SK-N-SH (cell line): ENCODE measurements at regions not wholly inside any gene's neighbourhood (a gene's known extent, or its start where the extent isn't known, plus 50 kb on each side); places are given as distances from the start of the nearest gene placed in this dataset.

Experiments used
- CTCF ChIA-PET: fragments of 300-600, 350-600 bp; formaldehyde crosslinking; extraction: SDS; loops from one replicate; lab custom pipeline; 2021; lab: Yijun Ruan, JAX
- POLR2A ChIA-PET: fragments of 350-600 bp; sonication (Branson Sonifier 250); formaldehyde crosslinking; extraction: SDS; loops from one replicate; lab custom pipeline; 2020; ENCODE audit warnings: antibody characterized with exemption, inconsistent platforms; lab: Yijun Ruan, JAX
- DNase-seq: peaks from one replicate; pipeline ENCODE4 v3.0.0; 2012
- H2AFZ ChIP-seq: fragments of 200-600 bp; sonication (generic); 2 replicates; pipeline ENCODE4 v1.8.1; 2016; ENCODE audit warnings: antibody characterized with exemption, mild to moderate bottlenecking, low read depth
- H3F3A ChIP-seq: fragments of 200-600 bp; sonication (generic); replicated peaks from 2 replicates; pipeline ENCODE3; 2016; ENCODE audit warnings: antibody characterized with exemption, mild to moderate bottlenecking; ENCODE audit not compliant: insufficient read depth
- H3K27ac ChIP-seq, 2 experiments: fragments of 200-500 bp in 1 of 2; fragments of 200-600 bp in 1 of 2; sonication (Bioruptor generic) in 1 of 2; sonication (generic), shearing (Covaris generic) in 1 of 2; 2 replicates each; pipeline versions ENCODE4 v1.5.1 to v1.6.1; 2014 to 2016; ENCODE audit warnings: low read depth in 2 of 2, inconsistent platforms in 1 of 2, low read length in 1 of 2, mild to moderate bottlenecking in 1 of 2, mixed read lengths in 1 of 2
- H3K27me3 ChIP-seq: fragments of 200-600 bp; sonication (generic), shearing (Covaris generic); 2 replicates; pipeline ENCODE4 v1.6.1; 2016; ENCODE audit warnings: mixed run types; ENCODE audit not compliant: insufficient read depth
- H3K36me3 ChIP-seq, 2 experiments: fragments of 200-500 bp in 1 of 2; fragments of 200-600 bp in 1 of 2; sonication (Bioruptor generic) in 1 of 2; sonication (generic) in 1 of 2; replicated peaks in 1 of 2; 2 replicates each; pipeline versions ENCODE3 to v1.5.1; 2014 to 2016; ENCODE audit warnings: low read length in 1 of 2, mild to moderate bottlenecking in 1 of 2; ENCODE audit not compliant: insufficient read depth in 2 of 2, control insufficient read depth in 1 of 2
- H3K4me1 ChIP-seq, 2 experiments: fragments of 200-500 bp in 1 of 2; fragments of 200-600 bp in 1 of 2; sonication (Bioruptor generic) in 1 of 2; sonication (generic), shearing (Covaris generic) in 1 of 2; 2 replicates each; pipeline versions ENCODE4 v1.5.1 to v1.6.1; 2014 to 2016; ENCODE audit warnings: low read depth in 1 of 2, low read length in 1 of 2, mixed run types in 1 of 2; ENCODE audit not compliant: insufficient read depth in 2 of 2, control insufficient read depth in 1 of 2
- H3K4me2 ChIP-seq: fragments of 200-600 bp; sonication (generic), shearing (Covaris generic); 2 replicates; pipeline ENCODE4 v1.6.1; 2017; ENCODE audit warnings: mixed run types
- H3K4me3 ChIP-seq, 2 experiments: fragments of 200-500 bp in 1 of 2; fragments of 200-600 bp in 1 of 2; sonication (Bioruptor generic) in 1 of 2; sonication (generic), shearing (Covaris generic) in 1 of 2; 2 replicates each; pipeline versions ENCODE4 v1.5.1 to v1.8.1; 2014 to 2016; ENCODE audit warnings: low read depth in 2 of 2, inconsistent platforms in 1 of 2, low read length in 1 of 2, mild to moderate bottlenecking in 1 of 2, mixed read lengths in 1 of 2, moderate library complexity in 1 of 2
- H3K79me2 ChIP-seq: fragments of 200-600 bp; sonication (generic); 2 replicates; pipeline ENCODE4 v1.8.1; 2017; ENCODE audit warnings: mild to moderate bottlenecking; ENCODE audit not compliant: insufficient read depth
- H3K9ac ChIP-seq: fragments of 200-600 bp; sonication (generic); 2 replicates; pipeline ENCODE4 v1.6.1; 2017; ENCODE audit warnings: mixed run types
- H3K9me2 ChIP-seq: fragments of 200-600 bp; sonication (generic); 2 replicates; pipeline ENCODE4 v1.6.1; 2017; ENCODE audit warnings: mixed run types
- H3K9me3 ChIP-seq: fragments of 200-600 bp; sonication (generic); 2 replicates; pipeline ENCODE4 v1.6.1; 2017; ENCODE audit warnings: mixed run types, mild to moderate bottlenecking, moderate library complexity
- H4K20me1 ChIP-seq: fragments of 200-600 bp; sonication (generic); 2 replicates; pipeline ENCODE4 v1.6.1; 2017; ENCODE audit warnings: mild to moderate bottlenecking, mixed run types; ENCODE audit not compliant: insufficient read depth
- CTCF ChIP-seq: fragments of 200-600 bp; sonication (generic); IDR thresholded peaks from 2 replicates; pipeline ENCODE4 v1.6.1; 2017; ENCODE audit warnings: antibody characterized with exemption, mild to moderate bottlenecking, moderate library complexity
- EP300 ChIP-seq, 2 experiments: IDR thresholded peaks; 2 replicates each; pipeline versions ENCODE4 v1.4.0 to v1.6.1; 2012; ENCODE audit warnings: borderline replicate concordance in 1 of 2, low read depth in 1 of 2, low read length in 1 of 2
- EZH2phosphoT487 ChIP-seq: fragments of 200-600 bp; sonication (generic); IDR thresholded peaks from 2 replicates; pipeline ENCODE4 v1.6.1; 2017; ENCODE audit warnings: low read depth, mixed run types, mild to moderate bottlenecking, antibody characterized with exemption, moderate library complexity, borderline replicate concordance
- FOSL2 ChIP-seq: IDR thresholded peaks from 2 replicates; pipeline ENCODE4 v1.4.0; 2012; ENCODE audit warnings: low read depth, mild to moderate bottlenecking, moderate library complexity, borderline replicate concordance
- FOXJ3 ChIP-seq: sonication (generic); formaldehyde crosslinking; IDR thresholded peaks from 2 replicates; pipeline ENCODE4 v1.5.1; 2020; ENCODE audit warnings: mild to moderate bottlenecking, missing genetic modification reagents
- FOXM1 ChIP-seq: IDR thresholded peaks from 2 replicates; pipeline ENCODE4 v1.4.0; 2012; ENCODE audit warnings: low read depth, mild to moderate bottlenecking
- GATA2 ChIP-seq: sonication (generic); formaldehyde crosslinking; IDR thresholded peaks from 2 replicates; pipeline ENCODE4 v1.5.0; 2020; ENCODE audit warnings: mild to moderate bottlenecking, missing genetic modification reagents
- MAX ChIP-seq: IDR thresholded peaks from 2 replicates; pipeline ENCODE4 v1.4.0; 2012; ENCODE audit warnings: low read depth
- POLR2AphosphoS5 ChIP-seq: IDR thresholded peaks from 2 replicates; pipeline ENCODE4 v1.6.1; 2012; ENCODE audit warnings: low read depth, low read length
- RCOR1 ChIP-seq: fragments of 150-350 bp; IDR thresholded peaks from 2 replicates; pipeline ENCODE4 v1.6.1; 2017; ENCODE audit warnings: antibody characterized with exemption, low read length
- RFX5 ChIP-seq: IDR thresholded peaks from 2 replicates; pipeline ENCODE4 v1.6.1; 2012; ENCODE audit warnings: mild to moderate bottlenecking, improper control_type of control experiment, low read length
- RXRA ChIP-seq: IDR thresholded peaks from 2 replicates; pipeline ENCODE4 v1.4.0; 2012; ENCODE audit warnings: low read depth, mild to moderate bottlenecking, borderline replicate concordance
- SMC3 ChIP-seq: IDR thresholded peaks from 2 replicates; pipeline ENCODE4 v1.6.1; 2012; ENCODE audit warnings: low read depth, low read length, improper control_type of control experiment
- TAF1 ChIP-seq: IDR thresholded peaks from 2 replicates; pipeline ENCODE4 v1.6.1; 2012; ENCODE audit warnings: low read depth, mild to moderate bottlenecking, low read length, moderate library complexity, borderline replicate concordance
- TEAD4 ChIP-seq: IDR thresholded peaks from 2 replicates; pipeline ENCODE4 v1.4.0; 2012; ENCODE audit warnings: mild to moderate bottlenecking, borderline replicate concordance; ENCODE audit not compliant: insufficient read depth
- USF1 ChIP-seq: IDR thresholded peaks from 2 replicates; pipeline ENCODE4 v1.4.0; 2012; ENCODE audit warnings: low read depth, borderline replicate concordance
- USF2 ChIP-seq: fragments of 150-350 bp; IDR thresholded peaks from 2 replicates; pipeline ENCODE4 v1.6.1; 2017; ENCODE audit warnings: antibody characterized with exemption, low read length, low read depth, borderline replicate concordance
- YY1 ChIP-seq: IDR thresholded peaks from 2 replicates; pipeline ENCODE4 v1.4.0; 2012; ENCODE audit warnings: low read depth, mild to moderate bottlenecking
- ZBTB33 ChIP-seq: IDR thresholded peaks from 2 replicates; pipeline ENCODE4 v1.4.0; 2012; ENCODE audit warnings: low read depth, borderline replicate concordance
- WGBS: methylation state at CpG from one replicate; pipeline ENCODE4 v1.1.6; 2017; ENCODE audit warnings: low lambda C conversion rate; 5-methylcytosine and 5-hydroxymethylcytosine counted together

- Histone ChIP-seq H3K4me1 (peaks cover 5 to 30% of the 10 kb centered on the region in 2 experiments; a peak in 3 of 4 replicates), H3K4me2 (no peak overlapping the region), H3K36me3 (no peaks in the 10 kb centered on the region), H3K79me2 (no peaks in the 10 kb centered on the region), H2AFZ (no peak overlapping the region), H3K9ac (no peak overlapping the region), H3K27ac (no peak overlapping the region), H3K9me3 (no peaks in the 10 kb centered on the region), H3K9me2 (no peaks in the 10 kb centered on the region), H3K4me3 (no peak overlapping the region), H4K20me1 (no peaks in the 10 kb centered on the region), H3F3A (peaks cover 6% of the 10 kb centered on the region), H3K27me3 (no peaks in the 10 kb centered on the region)
- DNase-seq, result peak; percentile 23
- POLR2A ChIA-PET, result interaction anchor here (0.6 kb wide), 1 partner anchor 85 kb away, joined by 3 read pairs; no protein-coding TSS in a partner anchor
- 89% methylated on average over 6 of the region's 6 CpGs for WGBS
- TF ChIP-seq FOXJ3 (CRISPR knock-in tag) (no peak), RXRA (no peak), MAX (no peak), ZBTB33 (no peak), POLR2AphosphoS5 (no peak), FOSL2 (no peak), TAF1 (no peak), EZH2phosphoT487 (no peak), USF1 (no peak), RFX5 (no peak), SMC3 (no peak), TEAD4 (no peak), USF2 (no peak), YY1 (no peak), GATA2 (no peak), RCOR1 (no peak), CTCF (no peak), EP300 (IDR thresholded peaks at IDR 0.05; ENCODE audit: borderline replicate concordance in 1 of 2, low read depth in 1 of 2, low read length in 1 of 2) (no peak), FOXM1 (no peak)
- CTCF ChIA-PET, result interaction anchor here (0.6 to 1.6 kb wide), 4 partner anchors 272 to 1501 kb away, joined by 3 to 5 read pairs (median 4); no protein-coding TSS in a partner anchor
Observed at GRCh38 chr17:72268431-72268830, 147.6 kb downstream of the SOX9 start.
